GM12892 (cell line): ENCODE measurements at regions not wholly inside any gene's neighbourhood (a gene's known extent, or its start where the extent isn't known, plus 50 kb on each side); places are given as distances from the start of the nearest gene placed in this dataset.

Experiments used
- DNase-seq: peaks from one replicate; pipeline ENCODE4 v3.0.0; 2011; ENCODE audit not compliant: insufficient read length
- FAIRE-seq: peaks from 2 replicates; lab custom pipeline; 2011; peaks lifted over from hg19 to GRCh38; lab: Jason Lieb, UNC
- POLR2A ChIP-seq: IDR thresholded peaks from 2 replicates; pipeline ENCODE4 v1.6.1; 2011; ENCODE audit warnings: low read depth, low read length, control low read depth
- POLR2AphosphoS5 ChIP-seq: IDR thresholded peaks from 2 replicates; pipeline ENCODE4 v1.6.1; 2011; ENCODE audit warnings: low read depth, low read length, control low read depth
- TAF1 ChIP-seq: IDR thresholded peaks from 2 replicates; pipeline ENCODE4 v1.6.1; 2011; ENCODE audit warnings: low read depth, mild to moderate bottlenecking, control low read depth, low read length, borderline replicate concordance

DNA sequence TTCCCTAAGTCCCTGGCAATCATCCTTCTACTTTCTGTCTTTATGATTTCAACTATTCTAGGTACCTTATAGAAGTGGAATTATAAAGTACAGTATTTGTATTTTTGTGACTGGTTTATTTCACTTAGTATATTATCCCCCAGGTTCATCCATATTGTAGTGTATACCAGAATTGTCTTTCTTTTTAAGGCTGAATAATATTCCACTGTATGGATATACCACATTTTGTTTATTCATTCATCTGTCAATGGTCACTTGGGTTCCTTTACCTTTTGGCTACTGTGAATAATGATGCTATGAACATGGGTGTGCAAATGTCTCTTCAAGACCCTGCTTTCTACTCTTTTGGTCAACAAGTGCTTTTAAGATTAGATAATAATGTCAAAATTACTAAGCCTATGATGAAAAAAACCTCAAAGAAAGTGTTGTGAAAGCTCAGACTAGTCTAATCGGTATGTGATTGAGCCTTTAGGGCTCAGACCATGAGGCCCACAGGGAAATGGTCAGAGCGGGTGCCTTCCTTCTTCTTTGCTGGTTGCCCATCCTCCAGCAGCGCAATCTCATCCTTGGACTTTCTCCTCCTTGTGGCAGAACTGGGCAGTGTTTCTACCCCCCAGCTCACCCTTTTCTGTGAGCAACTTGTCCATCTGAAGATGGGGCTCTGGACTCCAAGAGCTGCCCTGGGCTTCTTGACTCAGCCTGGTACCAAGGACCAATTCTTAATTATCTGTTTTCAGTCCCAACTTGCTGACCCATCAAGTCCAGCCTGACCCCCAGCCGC, 105.4 kb downstream of the TTC8 start:
- DNase-seq (no peak), FAIRE-seq (no peak)
- TF ChIP-seq TAF1: no peak
- no peak for TF ChIP-seq POLR2A
- no peak for TF ChIP-seq POLR2AphosphoS5

DNA sequence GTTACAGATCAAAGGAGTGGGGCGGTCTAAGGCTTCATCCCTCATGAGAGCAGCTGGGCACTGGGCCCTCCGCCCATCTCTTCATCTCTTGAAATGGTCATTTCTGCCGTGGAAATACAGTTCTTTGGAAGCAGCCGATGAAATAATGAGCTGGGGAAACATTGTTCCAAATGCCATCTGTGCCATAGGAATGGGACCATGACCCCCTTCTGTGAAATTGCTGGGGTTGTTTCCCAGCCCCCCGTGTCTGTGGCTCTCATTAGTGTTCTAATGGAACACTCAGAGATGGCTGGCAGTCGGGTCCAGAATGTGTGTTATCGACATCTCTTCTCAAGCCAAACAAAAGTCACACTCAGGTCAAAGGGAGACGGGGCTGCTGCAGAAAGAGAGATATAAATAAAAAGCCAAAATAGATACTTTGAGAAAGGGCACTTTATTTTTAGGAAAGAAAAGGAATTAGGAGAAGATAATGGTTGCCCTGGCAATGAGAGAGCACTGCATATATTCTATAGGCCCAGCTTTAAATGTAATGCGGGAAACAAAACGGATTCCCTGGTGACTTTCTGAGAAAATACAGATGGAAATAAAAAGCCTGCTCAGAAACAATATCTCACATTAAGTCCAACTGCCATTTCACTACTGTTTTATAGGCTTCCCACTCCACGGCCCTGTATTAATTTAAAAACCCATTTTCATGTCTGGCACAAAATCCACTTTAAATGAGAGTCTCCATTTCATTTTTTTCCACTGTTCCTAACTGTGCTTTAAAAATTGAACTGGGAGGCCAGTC, 107.1 kb downstream of the TTC8 start:
- FAIRE-seq: no peak
- DNase-seq: no peak
- TF ChIP-seq POLR2AphosphoS5: no peak
- TF ChIP-seq POLR2A: no peak
- no peak for TF ChIP-seq TAF1

DNA sequence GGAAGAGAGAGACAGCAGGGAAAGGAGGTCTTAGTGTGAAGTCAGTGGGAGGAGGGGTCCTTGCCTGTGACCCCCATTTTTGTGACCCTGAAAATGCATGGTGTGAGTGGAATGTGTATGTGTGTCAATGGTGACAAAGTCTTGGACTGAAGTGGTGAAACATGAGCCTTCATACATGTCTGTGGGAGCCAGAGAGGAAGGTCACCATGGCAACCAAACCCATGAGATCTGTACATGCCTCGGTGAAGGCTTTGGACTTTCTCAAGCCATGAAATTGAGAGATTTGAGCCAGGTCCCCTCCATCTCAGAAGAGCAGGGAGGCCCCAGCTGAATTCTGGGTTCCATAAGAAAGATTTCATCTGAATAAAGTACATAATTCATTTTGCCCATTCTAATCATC, 108.7 kb downstream of the TTC8 start:
- DNase-seq (no peak), FAIRE-seq (no peak)
- no peak for TF ChIP-seq TAF1
- no peak for TF ChIP-seq POLR2A
- TF ChIP-seq POLR2AphosphoS5: no peak

DNA sequence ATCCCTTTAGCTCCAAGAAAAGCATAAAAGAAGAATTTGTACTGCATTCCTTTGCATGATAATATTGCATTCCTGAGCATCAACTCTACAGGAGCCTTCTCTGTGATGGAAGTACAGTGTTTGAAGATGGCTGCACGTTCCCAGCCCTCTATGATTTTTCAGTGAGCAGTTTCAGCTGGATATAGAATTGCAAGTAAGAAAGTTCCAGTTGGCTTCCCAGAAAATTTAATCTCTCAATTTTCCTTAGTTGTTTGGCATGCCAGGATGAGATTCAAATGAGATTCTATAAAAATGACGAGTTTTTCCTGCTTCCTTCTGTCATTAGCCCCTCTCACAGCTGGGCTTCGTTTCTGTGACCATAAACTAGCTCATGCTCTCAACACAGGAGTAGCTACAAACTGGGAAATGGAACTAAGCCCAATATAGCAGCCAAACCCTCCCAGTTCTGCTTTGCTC, 109.9 kb downstream of the TTC8 start:
- DNase-seq: no peak
- no peak for FAIRE-seq
- no peak for TF ChIP-seq POLR2AphosphoS5
- TF ChIP-seq POLR2A: no peak
- no peak for TF ChIP-seq TAF1

DNA sequence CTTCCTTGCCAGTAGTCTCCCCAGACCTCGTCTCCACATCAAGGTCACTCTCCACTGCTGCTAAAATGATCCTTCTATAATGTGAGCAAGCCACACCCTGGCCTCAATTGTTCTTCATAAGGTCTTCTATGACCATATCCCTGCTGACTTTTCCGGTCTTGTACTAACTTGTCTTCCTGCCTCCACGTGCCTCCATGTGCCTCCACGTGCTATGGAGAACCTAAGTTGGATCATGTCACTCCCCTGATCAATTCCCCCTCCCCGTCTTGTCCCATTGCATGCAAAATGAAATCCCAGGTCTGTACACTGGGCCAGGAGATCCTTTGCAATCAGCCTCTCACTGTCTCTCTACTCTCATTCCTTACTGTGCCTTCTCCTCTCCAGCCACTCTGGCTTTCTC, 110.6 kb downstream of the TTC8 start:
- FAIRE-seq: no peak
- no peak for DNase-seq
- TF ChIP-seq POLR2A: no peak
- no peak for TF ChIP-seq POLR2AphosphoS5
- TF ChIP-seq TAF1: no peak

DNA sequence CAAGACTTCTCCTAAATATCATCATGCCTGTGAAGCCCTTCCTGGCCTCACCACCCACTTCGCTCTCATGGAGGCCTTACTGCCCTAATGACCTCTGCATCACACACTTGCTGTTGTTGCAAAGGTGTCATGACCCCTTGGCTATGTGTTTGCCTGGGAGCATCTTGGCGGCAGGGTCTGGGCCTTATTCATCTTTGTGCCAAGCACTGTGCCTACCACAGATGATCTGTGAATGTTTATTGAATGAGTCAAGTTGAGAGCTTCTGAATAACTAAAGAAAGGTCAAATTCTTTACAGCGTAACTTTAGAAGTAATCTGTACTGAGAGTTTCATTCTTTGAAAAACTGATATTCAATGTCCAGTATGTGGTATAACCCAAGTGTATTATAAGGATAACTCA, 113.3 kb downstream of the TTC8 start:
- DNase-seq (no peak), FAIRE-seq (no peak)
- TF ChIP-seq POLR2A (no peak), TAF1 (no peak), POLR2AphosphoS5 (no peak)

DNA sequence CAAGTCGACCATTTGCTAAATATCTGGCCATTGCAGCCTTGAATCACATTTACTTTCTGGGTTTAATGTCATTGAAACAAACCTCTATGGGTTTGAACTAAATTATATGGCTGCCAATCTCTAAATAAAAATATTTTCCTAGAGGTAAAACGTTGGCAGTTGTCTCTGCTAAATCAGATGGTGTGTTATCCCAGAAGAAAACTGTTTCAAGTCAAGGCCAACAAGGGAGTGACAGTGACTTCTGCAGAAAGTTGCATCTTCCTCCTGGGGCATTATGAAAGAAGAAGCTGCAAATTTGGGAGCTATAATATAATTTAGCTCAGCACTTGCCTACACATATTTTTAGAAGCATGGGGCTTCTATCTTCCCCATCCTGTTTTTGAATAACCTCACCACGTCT, 116.2 kb downstream of the TTC8 start:
- DNase-seq (no peak), FAIRE-seq (no peak)
- TF ChIP-seq POLR2A (no peak), POLR2AphosphoS5 (no peak), TAF1 (no peak)

DNA sequence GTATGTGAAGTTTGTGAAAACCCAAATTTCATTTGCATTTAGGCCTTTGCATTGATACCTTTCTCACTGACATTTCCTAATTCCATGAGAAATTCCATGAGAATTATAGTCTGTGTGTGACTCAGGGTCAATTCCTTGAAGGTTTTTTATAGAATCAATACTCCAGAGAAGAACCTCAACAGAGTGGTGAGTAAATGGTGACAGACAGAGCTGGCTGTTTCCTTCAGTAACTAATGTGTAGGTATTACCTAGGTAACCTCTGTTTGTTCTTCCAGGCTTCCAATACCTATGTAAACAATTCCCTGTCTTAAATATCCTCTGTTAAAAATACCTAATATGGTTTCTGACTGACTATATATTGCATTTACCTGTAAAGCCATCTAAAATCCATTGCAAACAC, 117.0 kb downstream of the TTC8 start:
- TF ChIP-seq POLR2A (no peak), TAF1 (no peak), POLR2AphosphoS5 (no peak)
- FAIRE-seq (no peak), DNase-seq (no peak)

DNA sequence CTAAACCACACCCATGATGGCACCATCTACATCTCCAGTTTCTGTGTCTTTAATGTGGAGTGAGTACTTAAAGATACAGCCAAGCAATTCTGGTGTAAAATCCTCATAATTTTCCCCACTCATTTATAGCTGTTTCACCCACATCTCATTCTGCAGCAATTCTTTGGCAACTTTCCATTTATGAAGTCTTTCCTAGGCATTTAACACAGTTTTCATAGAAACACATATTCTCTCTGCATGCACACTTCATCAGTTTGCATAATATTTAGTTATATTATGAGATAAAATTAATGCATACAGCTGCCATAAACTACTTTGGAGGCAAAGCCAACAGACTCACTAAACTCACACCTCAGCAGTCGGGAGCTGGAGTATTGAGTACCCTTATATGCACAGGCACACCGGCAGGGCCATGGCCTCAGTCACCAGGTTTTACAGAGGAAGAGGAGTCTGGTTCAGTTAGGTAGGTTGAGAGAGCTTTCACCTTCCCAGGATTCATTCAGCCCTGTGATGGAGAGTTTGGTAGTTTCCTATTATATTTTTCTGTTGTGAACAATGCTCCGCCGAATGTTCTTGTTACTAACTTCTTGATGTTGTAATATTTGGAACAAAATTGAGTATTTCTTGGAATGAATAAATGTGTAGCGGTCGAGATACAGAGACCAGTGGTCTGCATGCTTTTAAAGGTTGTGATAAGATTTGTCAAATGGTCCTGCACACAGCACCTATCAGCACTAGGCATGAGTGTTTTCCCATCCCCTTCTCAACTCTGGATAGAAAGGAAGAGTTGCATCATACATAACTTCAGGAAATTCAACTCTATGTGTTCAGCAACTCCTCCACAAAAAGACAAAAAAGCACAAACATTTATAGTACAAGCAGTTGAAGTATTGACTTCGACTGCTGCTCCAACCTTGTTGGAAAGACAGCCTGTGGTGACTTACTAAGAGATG, 123.5 kb downstream of the TTC8 start:
- FAIRE-seq (no peak), DNase-seq (no peak)
- no peak for TF ChIP-seq TAF1
- no peak for TF ChIP-seq POLR2AphosphoS5
- TF ChIP-seq POLR2A: no peak

DNA sequence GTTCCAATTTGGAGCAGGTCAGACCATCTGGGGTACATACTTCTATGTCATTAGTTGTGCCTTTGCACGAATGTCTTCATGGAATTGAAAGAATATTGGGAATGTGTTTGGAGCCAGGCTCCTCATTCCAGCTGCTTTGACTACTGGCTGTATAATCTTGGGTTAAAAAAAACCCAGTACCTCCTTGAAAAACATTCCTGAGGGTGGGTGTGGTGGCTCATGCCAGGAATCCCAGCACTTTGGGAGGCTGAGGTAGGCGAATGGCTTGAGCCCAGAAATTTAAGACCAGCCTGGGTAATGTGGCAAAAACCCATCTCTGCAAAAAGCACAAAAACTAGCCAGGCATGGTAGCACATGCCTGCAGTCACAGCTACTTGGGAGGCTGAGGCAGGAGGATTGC, 125.6 kb downstream of the TTC8 start:
- TF ChIP-seq POLR2AphosphoS5 (no peak), TAF1 (no peak), POLR2A (no peak)
- DNase-seq (no peak), FAIRE-seq (no peak)

DNA sequence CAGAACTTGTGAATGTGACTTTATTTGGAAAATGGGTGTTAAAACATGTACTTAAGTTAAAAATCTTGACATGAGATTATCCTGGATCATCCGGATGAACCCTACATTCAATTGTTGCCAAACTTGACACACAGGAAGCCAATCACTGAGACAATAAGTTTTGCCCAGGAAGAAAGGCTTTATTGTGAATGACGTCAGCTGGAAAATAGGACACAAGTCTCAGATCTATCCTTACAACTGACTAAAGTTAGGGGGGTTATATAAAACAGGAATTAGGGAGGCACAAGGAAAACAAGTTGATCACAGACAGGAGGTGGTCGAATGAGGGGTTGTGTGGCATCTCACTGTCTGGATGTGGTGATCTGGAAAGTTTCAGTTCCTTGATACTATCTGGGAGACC, 126.9 kb downstream of the TTC8 start:
- no peak for TF ChIP-seq POLR2A
- no peak for TF ChIP-seq POLR2AphosphoS5
- TF ChIP-seq TAF1: no peak

More for the DNA sequence above, 126.9 kb downstream of the TTC8 start:
- no peak for DNase-seq
- FAIRE-seq: no peak
